Mammary epithelial cell (primary cell): ENCODE measurements at regions not wholly inside any gene's neighbourhood (a gene's known extent, or its start where the extent isn't known, plus 50 kb on each side); places are given as distances from the start of the nearest gene placed in this dataset.

Experiments
- CTCF ChIP-seq, 2 donors: IDR thresholded peaks in 1 of 2; conservative IDR thresholded peaks in 1 of 2; 2 replicates each; pipeline ENCODE4 v1.5.1; 2011 to 2012; ENCODE audit warnings: inconsistent platforms in 2 of 2, low read length in 2 of 2, mild to moderate bottlenecking in 2 of 2, control low read depth in 1 of 2, low read depth in 1 of 2; ENCODE audit not compliant: insufficient read depth in 1 of 2; ENCODE audit errors: extremely low read depth in 1 of 2
- EZH2 ChIP-seq: IDR thresholded peaks from 2 replicates; pipeline ENCODE4 v1.6.1; 2012; ENCODE audit warnings: low read length, inconsistent platforms, borderline replicate concordance

GRCh38 chr1:189438808-189439207 lies 1038.9 kb downstream of the BRINP3 start:
- TF ChIP-seq CTCF (conservative IDR thresholded peaks at IDR 0.05 in 1 of 2, IDR thresholded peaks at IDR 0.05 in 1 of 2; ENCODE audit: extremely low read depth in 1 of 2, insufficient read depth in 1 of 2, low read depth in 1 of 2, low read length in 2 of 2), result no peak
- no peak for TF ChIP-seq EZH2
